ENCODE measurements at regions not wholly inside any gene's neighbourhood (a gene's known extent, or its start where the extent isn't known, plus 50 kb on each side); places are given as distances from the start of the nearest gene placed in this dataset.

DNA sequence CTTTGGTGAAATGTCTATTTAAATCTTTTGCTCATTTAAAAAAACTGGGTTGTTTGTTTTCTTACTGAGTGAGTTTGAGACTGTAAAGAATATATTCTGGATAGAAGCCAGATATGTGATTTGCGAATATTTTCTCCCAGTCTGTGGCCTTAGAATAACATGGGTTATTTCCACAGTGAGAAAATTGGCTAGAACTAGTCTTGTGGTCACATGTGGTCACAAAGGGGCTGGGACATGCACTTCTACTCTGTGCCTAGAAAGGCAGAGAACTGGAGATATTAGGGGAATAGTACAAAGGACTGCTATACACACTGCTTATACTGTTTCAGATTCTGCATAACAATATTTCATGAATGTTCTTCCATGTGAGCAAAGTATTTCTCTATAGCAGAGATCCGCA lies 79.9 kb upstream of the RGMA start:
- TF ChIP-seq EGR1 (IDR thresholded peaks at IDR 0.05; ENCODE audit: low read depth), result no peak
- TF ChIP-seq RAD21 (IDR thresholded peaks at IDR 0.05; ENCODE audit: low read depth), result no peak
- TF ChIP-seq, protein P1, sequence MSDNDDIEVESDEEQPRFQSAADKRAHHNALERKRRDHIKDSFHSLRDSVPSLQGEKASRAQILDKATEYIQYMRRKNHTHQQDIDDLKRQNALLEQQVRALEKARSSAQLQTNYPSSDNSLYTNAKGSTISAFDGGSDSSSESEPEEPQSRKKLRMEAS (IDR thresholded peaks at IDR 0.05), result no peak
- TF ChIP-seq, protein P2, sequence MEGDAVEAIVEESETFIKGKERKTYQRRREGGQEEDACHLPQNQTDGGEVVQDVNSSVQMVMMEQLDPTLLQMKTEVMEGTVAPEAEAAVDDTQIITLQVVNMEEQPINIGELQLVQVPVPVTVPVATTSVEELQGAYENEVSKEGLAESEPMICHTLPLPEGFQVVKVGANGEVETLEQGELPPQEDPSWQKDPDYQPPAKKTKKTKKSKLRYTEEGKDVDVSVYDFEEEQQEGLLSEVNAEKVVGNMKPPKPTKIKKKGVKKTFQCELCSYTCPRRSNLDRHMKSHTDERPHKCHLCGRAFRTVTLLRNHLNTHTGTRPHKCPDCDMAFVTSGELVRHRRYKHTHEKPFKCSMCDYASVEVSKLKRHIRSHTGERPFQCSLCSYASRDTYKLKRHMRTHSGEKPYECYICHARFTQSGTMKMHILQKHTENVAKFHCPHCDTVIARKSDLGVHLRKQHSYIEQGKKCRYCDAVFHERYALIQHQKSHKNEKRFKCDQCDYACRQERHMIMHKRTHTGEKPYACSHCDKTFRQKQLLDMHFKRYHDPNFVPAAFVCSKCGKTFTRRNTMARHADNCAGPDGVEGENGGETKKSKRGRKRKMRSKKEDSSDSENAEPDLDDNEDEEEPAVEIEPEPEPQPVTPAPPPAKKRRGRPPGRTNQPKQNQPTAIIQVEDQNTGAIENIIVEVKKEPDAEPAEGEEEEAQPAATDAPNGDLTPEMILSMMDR (IDR thresholded peaks at IDR 0.05 in 2 of 3, conservative IDR thresholded peaks at IDR 0.05 in 1 of 3; ENCODE audit: borderline replicate concordance in 1 of 3, insufficient read depth in 1 of 3, low read depth in 2 of 3, low read length in 2 of 3), result no peak
- no peak for TF ChIP-seq POLR2A (IDR thresholded peaks at IDR 0.05; ENCODE audit: borderline replicate concordance, extremely low read depth, insufficient read depth, insufficient read length)
- TF ChIP-seq JUND (IDR thresholded peaks at IDR 0.05), result no peak
- no peak for TF ChIP-seq EZH2 (IDR thresholded peaks at IDR 0.05)
